HEK293 (cell line): ENCODE measurements at regions not wholly inside any gene's neighbourhood (a gene's known extent, or its start where the extent isn't known, plus 50 kb on each side); places are given as distances from the start of the nearest gene placed in this dataset.
"Not testable (repeated sequence)": the region's sequence is repeated elsewhere in the genome, so short reads cannot be mapped to it uniquely, and the experiment has no call there.

ENCODE experiments used
- CTCF ChIA-PET: fragments of 350-600 bp; formaldehyde crosslinking; extraction: SDS; loops from one replicate; lab custom pipeline; 2021; ENCODE audit warnings: antibody characterized with exemption; lab: Yijun Ruan, JAX
- POLR2A ChIA-PET: fragments of 300-600 bp; formaldehyde crosslinking; extraction: SDS; loops from one replicate; lab custom pipeline; 2020; ENCODE audit warnings: antibody characterized with exemption, inconsistent platforms; lab: Yijun Ruan, JAX
- H3K27ac ChIP-seq: fragments of 200-500 bp; sonication (Bioruptor generic); 2 replicates; pipeline ENCODE4 v1.5.1; 2014; ENCODE audit warnings: low read depth, low read length, control low read depth, inconsistent platforms; ENCODE audit errors: extremely low read depth
- H3K36me3 ChIP-seq, 2 experiments: fragments of 200-500 bp in 1 of 2; sonication (Bioruptor generic) in 1 of 2; 1 replicate in 1 of 2; 2 replicates in 1 of 2; pipeline ENCODE4 v1.5.1; 2014 to 2017; ENCODE audit warnings: inconsistent platforms in 2 of 2, low read length in 2 of 2; ENCODE audit not compliant: control insufficient read depth in 2 of 2, insufficient read depth in 1 of 2
- H3K4me1 ChIP-seq: fragments of 200-500 bp; sonication (Bioruptor generic); 2 replicates; pipeline ENCODE4 v1.5.1; 2014; ENCODE audit warnings: mild to moderate bottlenecking, low read length, inconsistent platforms; ENCODE audit not compliant: control insufficient read depth, insufficient read depth
- H3K4me3 ChIP-seq: 2 replicates; pipeline ENCODE4 v1.5.1; 2011; ENCODE audit warnings: low read depth, mild to moderate bottlenecking, control low read depth, low read length, moderate library complexity
- H3K9me3 ChIP-seq: fragments of 200-500 bp; sonication (Bioruptor generic); 2 replicates; pipeline ENCODE4 v1.5.1; 2014; ENCODE audit warnings: low read depth, low read length, inconsistent platforms; ENCODE audit not compliant: control insufficient read depth, insufficient read depth
- BCL6B ChIP-seq: fragments of 450-650 bp; formaldehyde crosslinking; IDR thresholded peaks from 2 replicates; pipeline ENCODE4 v1.5.1; 2017; ENCODE audit warnings: missing biosample characterization, missing genetic modification characterization
- EGR2 ChIP-seq: fragments of 450-650 bp; formaldehyde crosslinking; IDR thresholded peaks from 2 replicates; pipeline ENCODE4 v1.5.1; 2016; ENCODE audit warnings: low read depth, missing biosample characterization, missing genetic modification characterization
- TCF7L2 ChIP-seq: IDR thresholded peaks from 2 replicates; pipeline ENCODE4 v1.6.1; 2011; ENCODE audit warnings: low read depth, mild to moderate bottlenecking, inconsistent platforms, low read length, moderate library complexity, borderline replicate concordance
- TRIM28 ChIP-seq: IDR thresholded peaks from 2 replicates; pipeline ENCODE4 v1.6.1; 2011; ENCODE audit warnings: low read length, control low read depth, borderline replicate concordance
- ZBTB17 ChIP-seq: fragments of 450-650 bp; formaldehyde crosslinking; IDR thresholded peaks from 2 replicates; pipeline ENCODE4 v1.5.1; 2016; ENCODE audit warnings: missing biosample characterization, missing genetic modification characterization
- ZFHX2 ChIP-seq: fragments of 450-650 bp; formaldehyde crosslinking; conservative IDR thresholded peaks from 2 replicates; pipeline ENCODE4 v1.5.1; 2016; ENCODE audit warnings: missing biosample characterization, missing genetic modification characterization
- ZNF121 ChIP-seq: fragments of 450-650 bp; formaldehyde crosslinking; IDR thresholded peaks from 2 replicates; pipeline ENCODE4 v1.5.1; 2016; ENCODE audit warnings: missing biosample characterization, missing genetic modification characterization
- ZNF211 ChIP-seq: fragments of 450-650 bp; formaldehyde crosslinking; IDR thresholded peaks from 2 replicates; pipeline ENCODE4 v1.5.1; 2016; ENCODE audit warnings: low read depth, missing biosample characterization, missing genetic modification characterization
- ZNF248 ChIP-seq: fragments of 450-650 bp; formaldehyde crosslinking; IDR thresholded peaks from 2 replicates; pipeline ENCODE4 v1.5.1; 2017; ENCODE audit warnings: missing biosample characterization, missing genetic modification characterization
- ZNF335 ChIP-seq: fragments of 450-650 bp; formaldehyde crosslinking; conservative IDR thresholded peaks from 2 replicates; pipeline ENCODE4 v1.5.1; 2016; ENCODE audit warnings: missing biosample characterization, missing genetic modification characterization
- ZNF37A ChIP-seq: fragments of 450-650 bp; IDR thresholded peaks from 2 replicates; pipeline ENCODE4 v1.5.1; 2018; ENCODE audit warnings: missing biosample characterization, missing genetic modification characterization
- ZNF513 ChIP-seq: fragments of 450-650 bp; IDR thresholded peaks from 2 replicates; pipeline ENCODE4 v1.5.1; 2018; ENCODE audit warnings: missing biosample characterization, missing genetic modification characterization
- ZNF623 ChIP-seq: fragments of 450-650 bp; formaldehyde crosslinking; IDR thresholded peaks from 2 replicates; pipeline ENCODE4 v1.5.1; 2016; ENCODE audit warnings: missing biosample characterization, missing genetic modification characterization
- ZNF792 ChIP-seq: fragments of 450-650 bp; formaldehyde crosslinking; IDR thresholded peaks from 2 replicates; pipeline ENCODE4 v1.5.1; 2016; ENCODE audit warnings: missing biosample characterization, missing genetic modification characterization
- ZSCAN30 ChIP-seq: fragments of 450-650 bp; IDR thresholded peaks from 2 replicates; pipeline ENCODE4 v1.5.1; 2018; ENCODE audit warnings: missing biosample characterization, mild to moderate bottlenecking, missing genetic modification characterization, moderate library complexity
- ZXDB ChIP-seq: fragments of 450-650 bp; formaldehyde crosslinking; IDR thresholded peaks from 2 replicates; pipeline ENCODE4 v1.5.1; 2016; ENCODE audit warnings: missing biosample characterization, missing genetic modification characterization
- TF ChIP-seq, protein P1 (sequence below): fragments of 450-650 bp; formaldehyde crosslinking; IDR thresholded peaks from 2 replicates; pipeline ENCODE4 v1.5.1; 2016; ENCODE audit warnings: missing biosample characterization, missing genetic modification characterization
- TF ChIP-seq, protein P2 (sequence below): fragments of 450-650 bp; formaldehyde crosslinking; IDR thresholded peaks from 2 replicates; pipeline ENCODE4 v1.5.1; 2016; ENCODE audit warnings: missing biosample characterization, missing genetic modification characterization

DNA sequence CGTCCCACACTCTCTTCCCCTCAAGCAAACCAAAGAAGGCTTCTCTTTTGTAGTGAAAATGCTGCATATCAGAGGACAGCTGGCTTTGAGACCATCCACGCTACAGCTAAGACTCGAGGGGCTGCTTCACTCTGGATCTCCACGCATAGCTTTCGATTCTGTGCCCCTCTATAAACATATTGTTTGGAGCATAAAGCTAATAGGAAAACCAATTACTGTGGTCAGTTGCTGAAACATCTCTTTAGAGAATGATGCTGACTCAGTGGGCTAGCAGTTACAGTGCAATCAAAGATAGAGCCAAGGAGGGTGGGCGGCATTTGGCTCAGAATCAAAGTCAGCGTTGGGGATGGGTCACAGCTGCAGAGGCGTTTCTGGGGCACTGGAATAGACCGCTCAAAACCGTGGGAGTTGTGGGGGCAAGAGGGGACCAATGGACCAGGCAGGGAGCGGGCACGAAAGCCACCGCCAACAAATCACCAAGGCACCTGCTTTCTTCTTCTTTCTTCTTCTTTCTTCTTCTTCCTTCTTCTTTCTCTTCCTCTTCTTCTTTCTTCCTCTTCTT is 76.7 kb downstream of the RASL11A start:
- Histone ChIP-seq H3K36me3 (no peaks in the 10 kb centered on the region), H3K4me1 (no peaks in the 10 kb centered on the region), H3K27ac (no peak overlapping the region), H3K4me3 (no peak overlapping the region), H3K9me3 (no peaks in the 10 kb centered on the region)
- TF ChIP-seq EGR2 (tag by site-specific recombination) (peak; percentile 86), ZNF211 (tag by site-specific recombination) (no peak), TRIM28 (no peak), ZFHX2 (peak; percentile 92), ZNF513 (tag by site-specific recombination) (no peak), ZSCAN30 (tag by site-specific recombination) (no peak), ZNF623 (tag by site-specific recombination) (no peak), ZNF121 (tag by site-specific recombination) (no peak)
- ChIA-PET CTCF (interaction anchor here (1.2 to 1.3 kb wide), 2 partner anchors 8 to 14 kb away, joined by 4 to 6 read pairs; no protein-coding TSS in a partner anchor), POLR2A (interaction anchor here (0.6 to 1.1 kb wide), 2 partner anchors 88 to 341 kb away, joined by 3 read pairs; no protein-coding TSS in a partner anchor)

DNA sequence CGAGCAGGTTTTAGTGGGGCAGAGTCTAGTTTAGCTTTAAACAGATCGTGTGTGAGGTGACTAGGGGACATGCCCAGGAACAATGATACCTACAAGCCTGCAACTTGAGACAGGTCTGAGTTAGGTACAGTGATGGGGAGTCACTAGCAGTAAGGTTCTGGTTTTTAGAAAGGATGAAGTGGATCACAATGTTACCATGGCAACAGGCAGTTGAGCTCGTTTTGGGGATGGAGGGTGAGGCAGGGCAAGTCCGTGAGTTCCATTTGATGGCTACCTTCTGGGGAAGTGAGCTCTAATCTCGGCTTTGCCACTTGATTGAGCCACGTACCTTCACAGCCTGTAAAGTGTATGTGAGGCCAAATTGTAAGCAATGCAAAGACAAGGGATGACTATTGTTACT is 76.0 kb upstream of the GTF3A start:
- ChIA-PET POLR2A (interaction anchor here (1.1 kb wide), 1 partner anchor 89 kb away, joined by 3 read pairs; no protein-coding TSS in a partner anchor), CTCF (interaction anchor here (0.5 to 1.8 kb wide), 6 partner anchors 9 to 363 kb away, joined by 3 to 7 read pairs (median 4); no protein-coding TSS in a partner anchor)
- H3K4me3 ChIP-seq, result no peak overlapping the region

GRCh38 chr13:27349458-27349857 is 75.0 kb upstream of the GTF3A start:
- POLR2A ChIA-PET, result no interaction called here
- Histone ChIP-seq H3K27ac (no peak overlapping the region), H3K36me3 (no peaks in the 10 kb centered on the region), H3K4me1 (no peaks in the 10 kb centered on the region; the same call in 1 of the 2 replicates), H3K9me3 (no peaks in the 10 kb centered on the region), H3K4me3 (no peak overlapping the region)
- TF ChIP-seq, protein P1, sequence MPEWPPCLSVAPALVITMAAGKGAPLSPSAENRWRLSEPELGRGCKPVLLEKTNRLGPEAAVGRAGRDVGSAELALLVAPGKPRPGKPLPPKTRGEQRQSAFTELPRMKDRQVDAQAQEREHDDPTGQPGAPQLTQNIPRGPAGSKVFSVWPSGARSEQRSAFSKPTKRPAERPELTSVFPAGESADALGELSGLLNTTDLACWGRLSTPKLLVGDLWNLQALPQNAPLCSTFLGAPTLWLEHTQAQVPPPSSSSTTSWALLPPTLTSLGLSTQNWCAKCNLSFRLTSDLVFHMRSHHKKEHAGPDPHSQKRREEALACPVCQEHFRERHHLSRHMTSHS (tag by site-specific recombination), result no peak
- no peak for TF ChIP-seq TCF7L2
- TF ChIP-seq ZNF248 (tag by site-specific recombination), result no peak
- TF ChIP-seq ZNF792, result no peak
- TF ChIP-seq, protein P2, sequence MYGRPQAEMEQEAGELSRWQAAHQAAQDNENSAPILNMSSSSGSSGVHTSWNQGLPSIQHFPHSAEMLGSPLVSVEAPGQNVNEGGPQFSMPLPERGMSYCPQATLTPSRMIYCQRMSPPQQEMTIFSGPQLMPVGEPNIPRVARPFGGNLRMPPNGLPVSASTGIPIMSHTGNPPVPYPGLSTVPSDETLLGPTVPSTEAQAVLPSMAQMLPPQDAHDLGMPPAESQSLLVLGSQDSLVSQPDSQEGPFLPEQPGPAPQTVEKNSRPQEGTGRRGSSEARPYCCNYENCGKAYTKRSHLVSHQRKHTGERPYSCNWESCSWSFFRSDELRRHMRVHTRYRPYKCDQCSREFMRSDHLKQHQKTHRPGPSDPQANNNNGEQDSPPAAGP (tag by site-specific recombination), result no peak
- no peak for TF ChIP-seq ZXDB (tag by site-specific recombination)
- no peak for TF ChIP-seq ZNF37A (tag by site-specific recombination)
- no peak for TF ChIP-seq ZNF335 (tag by site-specific recombination)
- TF ChIP-seq EGR2 (tag by site-specific recombination), result no peak
- TF ChIP-seq ZNF513 (tag by site-specific recombination), result no peak
- no peak for TF ChIP-seq ZBTB17 (tag by site-specific recombination)
- CTCF ChIA-PET, result interaction anchor here (0.6 to 1.8 kb wide), 6 partner anchors 10 to 648 kb away, joined by 3 to 7 read pairs (median 5); no protein-coding TSS in a partner anchor

More for the DNA sequence above, 76.0 kb upstream of the GTF3A start:
- H3K9me3 ChIP-seq, result no peaks in the 10 kb centered on the region
- TF ChIP-seq BCL6B (tag by site-specific recombination), result no peak
- TF ChIP-seq, all 188 proteins: peak for 0
- H3K4me1 ChIP-seq, result no peaks in the 10 kb centered on the region; the same call in 1 of the 2 replicates
- no peak overlapping the region for H3K27ac ChIP-seq
- no peaks in the 10 kb centered on the region for H3K36me3 ChIP-seq

DNA sequence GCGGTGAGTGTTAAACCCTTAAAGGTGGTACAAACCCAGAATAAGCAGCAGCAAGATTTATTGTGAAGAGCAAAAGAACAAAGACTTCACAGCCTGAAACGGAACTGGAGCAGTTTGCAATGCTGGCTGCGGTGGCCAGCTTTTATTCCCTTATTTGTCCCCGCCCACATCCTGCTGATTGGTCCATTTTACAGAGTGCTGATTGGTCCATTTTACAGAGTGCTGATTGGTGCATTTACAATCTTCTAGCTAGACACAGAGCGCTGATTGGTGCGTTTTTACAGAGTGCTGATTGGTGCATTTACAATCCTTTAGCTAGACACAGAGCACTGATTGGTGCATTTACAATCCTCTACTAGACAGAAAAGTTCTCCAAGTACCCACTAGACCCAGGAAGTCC is 73.6 kb upstream of the GTF3A start:
- H3K4me1 ChIP-seq, H3K27ac ChIP-seq, H3K36me3 ChIP-seq, POLR2A ChIA-PET, H3K4me3 ChIP-seq, H3K9me3 ChIP-seq: not testable (repeated sequence)
- CTCF ChIA-PET, result interaction anchor here (1.4 to 2.1 kb wide), 2 partner anchors 365 to 404 kb away, joined by 4 to 7 read pairs; no protein-coding TSS in a partner anchor
